WTC11 (cell line): ENCODE measurements at regions not wholly inside any gene's neighbourhood (a gene's known extent, or its start where the extent isn't known, plus 50 kb on each side); places are given as distances from the start of the nearest gene placed in this dataset.
"Not testable (repeated sequence)": the region's sequence is repeated elsewhere in the genome, so short reads cannot be mapped to it uniquely, and the experiment has no call there.

Experiments used
- IRF2 ChIP-seq: sonication (generic); formaldehyde crosslinking; IDR thresholded peaks from 2 replicates; pipeline ENCODE4 v1.8.0; 2022; ENCODE audit warnings: low read depth, missing genetic modification reagents, borderline replicate concordance
- NR1H2 ChIP-seq: sonication (generic); formaldehyde crosslinking; IDR thresholded peaks from 2 replicates; pipeline ENCODE4 v1.9.0; 2021; ENCODE audit warnings: mild to moderate bottlenecking, moderate library complexity, missing genetic modification reagents
- TEAD1 ChIP-seq: sonication (generic); formaldehyde crosslinking; IDR thresholded peaks from 2 replicates; pipeline ENCODE4 v1.8.0; 2022; ENCODE audit warnings: mild to moderate bottlenecking, missing genetic modification reagents
- TF ChIP-seq, protein P1 (sequence below): sonication (generic); formaldehyde crosslinking; IDR thresholded peaks from 2 replicates; pipeline ENCODE4 v1.8.1; 2023; ENCODE audit warnings: mild to moderate bottlenecking, missing genetic modification reagents, moderate library complexity
- TF ChIP-seq, protein P2 (sequence below): fragments of 200-600 bp; IDR thresholded peaks from 2 replicates; pipeline ENCODE4 v1.8.0; 2022; ENCODE audit warnings: antibody characterized with exemption
- TF ChIP-seq, protein P3 (sequence below): sonication (generic); formaldehyde crosslinking; IDR thresholded peaks from 2 replicates; pipeline ENCODE4 v1.8.0; 2023; ENCODE audit warnings: missing genetic modification reagents, mild to moderate bottlenecking, borderline replicate concordance
- TF ChIP-seq, protein P4 (sequence below): sonication (generic); formaldehyde crosslinking; IDR thresholded peaks from 2 replicates; pipeline ENCODE4 v1.8.0; 2022; ENCODE audit warnings: mild to moderate bottlenecking, missing genetic modification reagents
- TF ChIP-seq, protein P5 (sequence below): sonication (generic); formaldehyde crosslinking; IDR thresholded peaks from 2 replicates; pipeline ENCODE4 v1.8.1; 2022; ENCODE audit warnings: missing genetic modification reagents, borderline replicate concordance

DNA sequence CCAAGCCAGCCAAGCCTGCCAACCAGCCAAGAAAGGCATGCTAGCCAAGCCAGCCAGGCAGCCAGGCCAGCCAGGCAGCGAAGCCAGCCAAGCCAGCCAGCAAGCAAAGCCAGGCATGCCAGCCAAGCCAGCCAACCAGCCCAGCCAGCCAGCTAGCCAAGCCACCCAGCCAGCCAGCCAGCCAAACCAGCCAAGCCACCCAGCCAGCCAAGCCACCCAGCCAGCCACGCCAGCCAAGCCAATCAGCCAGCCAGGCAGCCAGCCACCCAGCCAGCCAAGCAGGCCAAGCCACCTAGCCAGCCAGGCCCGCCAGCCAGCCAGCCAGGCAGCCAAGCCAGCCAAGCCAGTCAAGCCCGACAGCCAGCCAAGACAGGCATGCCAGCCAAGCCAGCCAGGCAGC, 1601.0 kb downstream of the RPIA start:
- TF ChIP-seq, protein P1, sequence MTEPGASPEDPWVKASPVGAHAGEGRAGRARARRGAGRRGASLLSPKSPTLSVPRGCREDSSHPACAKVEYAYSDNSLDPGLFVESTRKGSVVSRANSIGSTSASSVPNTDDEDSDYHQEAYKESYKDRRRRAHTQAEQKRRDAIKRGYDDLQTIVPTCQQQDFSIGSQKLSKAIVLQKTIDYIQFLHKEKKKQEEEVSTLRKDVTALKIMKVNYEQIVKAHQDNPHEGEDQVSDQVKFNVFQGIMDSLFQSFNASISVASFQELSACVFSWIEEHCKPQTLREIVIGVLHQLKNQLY (CRISPR knock-in tag): not testable (repeated sequence)
- not testable (repeated sequence) for TF ChIP-seq IRF2 (CRISPR knock-in tag); NR1H2; TEAD1 (CRISPR knock-in tag)
- TF ChIP-seq, protein P2, sequence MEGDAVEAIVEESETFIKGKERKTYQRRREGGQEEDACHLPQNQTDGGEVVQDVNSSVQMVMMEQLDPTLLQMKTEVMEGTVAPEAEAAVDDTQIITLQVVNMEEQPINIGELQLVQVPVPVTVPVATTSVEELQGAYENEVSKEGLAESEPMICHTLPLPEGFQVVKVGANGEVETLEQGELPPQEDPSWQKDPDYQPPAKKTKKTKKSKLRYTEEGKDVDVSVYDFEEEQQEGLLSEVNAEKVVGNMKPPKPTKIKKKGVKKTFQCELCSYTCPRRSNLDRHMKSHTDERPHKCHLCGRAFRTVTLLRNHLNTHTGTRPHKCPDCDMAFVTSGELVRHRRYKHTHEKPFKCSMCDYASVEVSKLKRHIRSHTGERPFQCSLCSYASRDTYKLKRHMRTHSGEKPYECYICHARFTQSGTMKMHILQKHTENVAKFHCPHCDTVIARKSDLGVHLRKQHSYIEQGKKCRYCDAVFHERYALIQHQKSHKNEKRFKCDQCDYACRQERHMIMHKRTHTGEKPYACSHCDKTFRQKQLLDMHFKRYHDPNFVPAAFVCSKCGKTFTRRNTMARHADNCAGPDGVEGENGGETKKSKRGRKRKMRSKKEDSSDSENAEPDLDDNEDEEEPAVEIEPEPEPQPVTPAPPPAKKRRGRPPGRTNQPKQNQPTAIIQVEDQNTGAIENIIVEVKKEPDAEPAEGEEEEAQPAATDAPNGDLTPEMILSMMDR: not testable (repeated sequence)
- TF ChIP-seq, protein P3, sequence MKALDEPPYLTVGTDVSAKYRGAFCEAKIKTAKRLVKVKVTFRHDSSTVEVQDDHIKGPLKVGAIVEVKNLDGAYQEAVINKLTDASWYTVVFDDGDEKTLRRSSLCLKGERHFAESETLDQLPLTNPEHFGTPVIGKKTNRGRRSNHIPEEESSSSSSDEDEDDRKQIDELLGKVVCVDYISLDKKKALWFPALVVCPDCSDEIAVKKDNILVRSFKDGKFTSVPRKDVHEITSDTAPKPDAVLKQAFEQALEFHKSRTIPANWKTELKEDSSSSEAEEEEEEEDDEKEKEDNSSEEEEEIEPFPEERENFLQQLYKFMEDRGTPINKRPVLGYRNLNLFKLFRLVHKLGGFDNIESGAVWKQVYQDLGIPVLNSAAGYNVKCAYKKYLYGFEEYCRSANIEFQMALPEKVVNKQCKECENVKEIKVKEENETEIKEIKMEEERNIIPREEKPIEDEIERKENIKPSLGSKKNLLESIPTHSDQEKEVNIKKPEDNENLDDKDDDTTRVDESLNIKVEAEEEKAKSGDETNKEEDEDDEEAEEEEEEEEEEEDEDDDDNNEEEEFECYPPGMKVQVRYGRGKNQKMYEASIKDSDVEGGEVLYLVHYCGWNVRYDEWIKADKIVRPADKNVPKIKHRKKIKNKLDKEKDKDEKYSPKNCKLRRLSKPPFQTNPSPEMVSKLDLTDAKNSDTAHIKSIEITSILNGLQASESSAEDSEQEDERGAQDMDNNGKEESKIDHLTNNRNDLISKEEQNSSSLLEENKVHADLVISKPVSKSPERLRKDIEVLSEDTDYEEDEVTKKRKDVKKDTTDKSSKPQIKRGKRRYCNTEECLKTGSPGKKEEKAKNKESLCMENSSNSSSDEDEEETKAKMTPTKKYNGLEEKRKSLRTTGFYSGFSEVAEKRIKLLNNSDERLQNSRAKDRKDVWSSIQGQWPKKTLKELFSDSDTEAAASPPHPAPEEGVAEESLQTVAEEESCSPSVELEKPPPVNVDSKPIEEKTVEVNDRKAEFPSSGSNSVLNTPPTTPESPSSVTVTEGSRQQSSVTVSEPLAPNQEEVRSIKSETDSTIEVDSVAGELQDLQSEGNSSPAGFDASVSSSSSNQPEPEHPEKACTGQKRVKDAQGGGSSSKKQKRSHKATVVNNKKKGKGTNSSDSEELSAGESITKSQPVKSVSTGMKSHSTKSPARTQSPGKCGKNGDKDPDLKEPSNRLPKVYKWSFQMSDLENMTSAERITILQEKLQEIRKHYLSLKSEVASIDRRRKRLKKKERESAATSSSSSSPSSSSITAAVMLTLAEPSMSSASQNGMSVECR (CRISPR knock-in tag): not testable (repeated sequence)
- TF ChIP-seq, protein P4, sequence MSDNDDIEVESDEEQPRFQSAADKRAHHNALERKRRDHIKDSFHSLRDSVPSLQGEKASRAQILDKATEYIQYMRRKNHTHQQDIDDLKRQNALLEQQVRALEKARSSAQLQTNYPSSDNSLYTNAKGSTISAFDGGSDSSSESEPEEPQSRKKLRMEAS (CRISPR knock-in tag): not testable (repeated sequence)
- TF ChIP-seq, protein P5, sequence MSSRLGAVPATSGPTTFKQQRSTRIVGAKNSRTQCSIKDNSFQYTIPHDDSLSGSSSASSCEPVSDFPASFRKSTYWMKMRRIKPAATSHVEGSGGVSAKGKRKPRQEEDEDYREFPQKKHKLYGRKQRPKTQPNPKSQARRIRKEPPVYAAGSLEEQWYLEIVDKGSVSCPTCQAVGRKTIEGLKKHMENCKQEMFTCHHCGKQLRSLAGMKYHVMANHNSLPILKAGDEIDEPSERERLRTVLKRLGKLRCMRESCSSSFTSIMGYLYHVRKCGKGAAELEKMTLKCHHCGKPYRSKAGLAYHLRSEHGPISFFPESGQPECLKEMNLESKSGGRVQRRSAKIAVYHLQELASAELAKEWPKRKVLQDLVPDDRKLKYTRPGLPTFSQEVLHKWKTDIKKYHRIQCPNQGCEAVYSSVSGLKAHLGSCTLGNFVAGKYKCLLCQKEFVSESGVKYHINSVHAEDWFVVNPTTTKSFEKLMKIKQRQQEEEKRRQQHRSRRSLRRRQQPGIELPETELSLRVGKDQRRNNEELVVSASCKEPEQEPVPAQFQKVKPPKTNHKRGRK (CRISPR knock-in tag): not testable (repeated sequence)
